GM21390 (cell line): ENCODE measurements at regions not wholly inside any gene's neighbourhood (a gene's known extent, or its start where the extent isn't known, plus 50 kb on each side); places are given as distances from the start of the nearest gene placed in this dataset.

Experiments used
- ATAC-seq: cut with Tn5 transposase; IDR thresholded peaks from one replicate; pipeline ENCODE4 v1.9.1; 2021; ENCODE audit not compliant: unreplicated experiment

DNA sequence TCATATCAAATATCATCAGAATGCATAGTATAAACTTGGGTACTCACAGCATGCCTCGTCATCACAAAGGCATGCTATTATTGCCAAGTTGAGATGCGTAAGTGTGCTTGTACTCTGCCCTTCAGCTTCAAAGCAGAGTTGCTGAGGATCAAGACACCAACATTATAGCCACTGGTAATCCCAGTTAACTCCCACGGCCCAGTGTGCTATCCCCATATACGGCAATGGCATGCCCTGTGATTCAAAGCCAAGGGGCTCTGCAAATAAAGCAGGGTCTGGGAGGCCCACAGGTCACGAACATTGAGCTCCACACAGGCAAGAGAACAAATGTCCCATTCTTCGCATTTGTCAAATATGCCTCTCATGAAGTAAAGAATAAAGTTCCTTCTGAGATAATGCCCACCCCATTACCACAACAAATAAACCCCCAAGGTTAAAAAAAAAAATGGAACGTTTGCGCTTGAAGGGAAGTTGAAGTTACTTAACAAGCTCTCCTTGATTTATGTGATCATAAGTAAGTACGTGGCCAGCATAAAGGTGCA is 298.1 kb upstream of the NECTIN3 start:
- ATAC-seq, result no peak

- ATAC-seq, result no peak
Observed at GRCh38 chr3:110774496-110775265, 296.9 kb upstream of the NECTIN3 start.

DNA sequence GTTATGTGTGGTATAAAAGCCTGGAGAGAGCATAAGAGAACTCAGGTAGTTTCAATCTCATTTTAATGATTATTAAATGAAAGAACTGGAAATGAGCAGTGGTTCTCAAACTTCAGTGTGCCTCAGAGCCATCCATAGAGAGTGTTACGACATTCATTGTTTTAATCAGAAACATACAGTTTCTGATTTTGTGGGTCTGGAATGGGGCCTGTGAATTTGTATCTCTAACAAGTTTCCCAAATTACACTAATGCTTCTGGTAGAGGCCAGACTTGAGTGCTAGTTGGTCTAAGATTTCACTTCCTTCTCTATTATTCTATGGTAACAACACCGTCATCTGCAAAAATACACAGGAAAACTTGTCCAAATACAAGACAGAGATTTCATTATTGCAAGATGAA is 292.0 kb upstream of the NECTIN3 start:
- ATAC-seq, result no peak

GRCh38 chr3:110783541-110783940 is 288.1 kb upstream of the NECTIN3 start:
- ATAC-seq, result no peak

- ATAC-seq, result no peak
Observed at GRCh38 chr3:110788794-110789193, 282.8 kb upstream of the NECTIN3 start.

GRCh38 chr3:110789315-110789714 is 282.3 kb upstream of the NECTIN3 start:
- ATAC-seq, result no peak

DNA sequence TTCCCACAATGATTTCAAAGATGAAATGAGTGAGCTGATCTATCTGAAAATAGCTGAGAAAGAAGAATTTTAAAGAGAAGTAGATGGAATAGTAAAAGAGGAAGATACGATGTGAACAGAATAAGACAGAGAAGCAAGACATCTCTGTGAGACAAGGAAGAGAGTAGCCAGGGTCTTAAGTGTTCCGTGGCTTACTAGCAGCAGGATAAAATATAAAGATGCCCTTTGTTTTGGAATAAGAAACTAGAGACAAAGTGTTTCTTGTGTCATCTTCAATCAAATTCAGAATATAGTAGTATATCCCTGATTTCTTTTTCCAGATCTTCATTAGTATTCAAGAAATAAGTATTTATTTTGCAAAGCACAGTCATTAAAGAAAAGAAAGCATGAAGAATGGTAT is 281.0 kb upstream of the NECTIN3 start:
- no peak for ATAC-seq

DNA sequence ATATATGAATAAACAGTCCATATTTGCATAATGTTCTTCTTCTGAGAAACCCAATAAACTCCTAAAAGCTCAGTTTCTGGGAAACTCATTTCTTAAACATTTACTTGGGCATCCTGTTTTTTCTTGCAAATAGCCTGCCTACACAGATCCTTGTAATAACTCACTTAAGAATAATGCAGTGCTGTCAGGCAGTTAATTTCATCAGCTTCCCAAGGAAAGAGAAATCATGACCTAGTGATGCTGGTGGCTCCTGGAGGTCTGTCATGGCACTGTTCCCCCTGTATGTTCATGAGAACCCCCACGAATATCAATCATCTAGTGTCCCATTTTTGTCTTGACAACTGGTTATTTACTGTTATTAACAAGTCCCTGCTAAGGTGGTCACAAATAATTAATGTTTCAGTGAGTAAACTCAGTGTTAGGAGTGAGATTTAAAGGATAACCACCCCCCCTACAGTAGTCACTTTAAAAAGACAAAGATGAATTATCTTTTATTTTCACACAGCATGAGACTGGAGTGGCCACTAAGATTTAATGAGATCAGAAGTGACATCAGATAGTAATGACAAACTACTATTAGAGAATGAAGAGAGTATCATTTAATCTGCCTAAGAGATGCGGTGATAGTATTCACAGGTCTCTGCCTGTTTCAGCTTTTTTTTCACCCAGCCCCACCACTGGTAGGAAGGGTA is 279.5 kb upstream of the NECTIN3 start:
- ATAC-seq, result no peak

GRCh38 chr3:110793611-110794010 is 278.0 kb upstream of the NECTIN3 start:
- no peak for ATAC-seq

DNA sequence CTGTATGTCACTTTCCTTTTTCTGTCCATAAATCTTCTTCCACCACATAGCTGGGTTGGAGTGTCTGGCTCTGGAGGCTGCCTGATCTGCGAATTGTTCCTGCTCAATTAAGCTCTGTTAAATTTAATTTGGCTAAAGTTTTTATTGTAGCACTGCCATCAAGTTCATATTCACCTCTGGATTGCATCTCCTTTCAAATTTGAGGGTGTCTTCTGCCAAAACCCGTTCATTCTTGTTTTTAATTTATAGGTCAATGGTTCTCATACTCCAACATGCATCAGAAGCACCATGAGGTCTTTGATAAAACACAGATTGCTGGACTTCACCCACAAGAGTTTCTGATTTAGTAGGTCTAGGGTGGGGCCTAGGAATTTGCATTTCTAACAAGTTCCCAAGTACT is 276.5 kb upstream of the NECTIN3 start:
- no peak for ATAC-seq

- no peak for ATAC-seq
Observed at GRCh38 chr3:110799271-110799670, 272.3 kb upstream of the NECTIN3 start.

GRCh38 chr3:110804856-110805255 is 266.8 kb upstream of the NECTIN3 start:
- ATAC-seq, result no peak

DNA sequence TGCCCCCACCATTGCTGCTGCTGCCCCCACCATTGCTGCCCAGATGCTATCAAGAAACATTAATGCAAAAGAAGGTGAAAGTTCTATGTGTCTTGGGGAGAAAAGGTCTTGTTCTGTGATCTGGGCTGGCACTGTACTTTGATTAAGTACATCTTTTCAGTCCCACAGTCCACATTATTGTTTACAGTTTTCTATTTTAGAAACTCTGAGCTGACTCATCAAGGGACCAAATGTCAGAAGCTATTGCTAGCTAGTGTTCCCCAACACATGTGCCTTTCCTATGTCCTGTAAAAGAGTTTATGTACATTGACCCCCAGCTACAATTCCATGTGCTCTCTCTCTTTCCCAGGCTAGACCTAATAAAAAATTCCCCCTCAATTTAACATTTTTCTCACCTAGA is 264.7 kb upstream of the NECTIN3 start:
- ATAC-seq, result no peak

- ATAC-seq, result no peak
Observed at GRCh38 chr3:110808630-110809029, 263.0 kb upstream of the NECTIN3 start.

DNA sequence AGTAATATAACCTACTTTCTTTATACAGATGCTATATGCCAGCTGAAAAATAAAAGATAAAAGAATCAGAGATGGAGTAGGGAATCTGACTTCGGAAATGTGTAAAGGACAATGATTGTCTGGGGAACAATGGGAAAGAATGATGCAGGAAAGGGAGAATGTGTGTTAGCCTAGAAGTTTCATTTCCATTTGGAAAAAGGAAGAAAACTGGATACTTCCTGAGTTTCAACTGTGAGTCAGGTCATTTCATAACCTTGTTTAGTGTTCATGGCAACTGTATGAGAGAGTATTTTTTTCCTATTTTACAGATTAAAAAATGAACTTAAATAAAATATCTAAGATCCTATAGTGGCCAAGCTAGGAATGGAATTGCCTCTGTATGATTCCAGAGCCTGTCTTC is 261.3 kb upstream of the NECTIN3 start:
- ATAC-seq, result no peak

GRCh38 chr3:110811050-110811449 is 260.6 kb upstream of the NECTIN3 start:
- ATAC-seq, result no peak

DNA sequence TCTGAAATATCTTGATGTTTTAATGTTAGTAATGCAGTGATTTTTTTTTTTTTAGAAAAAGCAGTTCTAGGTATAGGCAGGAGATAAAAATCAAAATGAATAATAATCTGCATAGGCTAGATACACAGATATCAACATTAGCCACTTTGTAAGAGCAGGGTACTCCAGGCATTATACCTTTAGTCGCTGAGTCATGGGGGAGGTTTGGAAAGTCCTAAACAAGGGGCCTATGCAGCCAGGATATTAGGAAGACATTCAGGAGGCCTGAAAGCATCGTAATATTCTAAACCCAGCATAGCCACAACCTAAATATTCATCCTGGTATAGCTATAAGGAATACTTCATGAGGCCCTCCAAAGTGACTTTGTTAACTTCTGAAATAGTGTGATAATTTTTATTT is 258.1 kb upstream of the NECTIN3 start:
- no peak for ATAC-seq

- peak; percentile 75 for ATAC-seq
Observed at GRCh38 chr3:110814170-110815007, 257.2 kb upstream of the NECTIN3 start.

GRCh38 chr3:110815008-110815583 is 256.5 kb upstream of the NECTIN3 start:
- no peak for ATAC-seq

- ATAC-seq, result peak; percentile 62
Observed at GRCh38 chr3:110816008-110816407, 255.6 kb upstream of the NECTIN3 start.

DNA sequence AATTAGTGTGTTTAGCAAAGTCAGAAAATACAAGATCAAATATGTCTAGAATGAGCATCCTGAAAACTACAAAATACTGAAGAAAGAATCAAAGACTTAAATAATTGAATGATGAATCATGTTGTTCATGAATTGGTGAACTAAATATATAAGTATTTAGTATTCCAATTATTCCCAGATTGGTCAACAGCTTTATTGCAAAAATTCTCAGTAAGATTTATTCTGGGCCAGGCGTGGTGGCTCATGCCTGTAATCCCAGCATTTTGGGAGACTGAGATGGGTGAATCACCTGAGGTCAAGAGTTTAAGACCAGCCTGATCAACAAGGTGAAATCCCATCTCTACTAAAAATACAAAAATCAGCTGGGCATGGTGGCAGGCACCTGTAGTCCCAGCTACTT is 250.0 kb upstream of the NECTIN3 start:
- no peak for ATAC-seq
